DND-41 (cell line): ENCODE measurements at regions not wholly inside any gene's neighbourhood (a gene's known extent, or its start where the extent isn't known, plus 50 kb on each side); places are given as distances from the start of the nearest gene placed in this dataset.

Experiments used
- ATAC-seq: fragments of 200-7000 bp; cut with Tn5 transposase; 3 replicates; pipeline ENCODE4 v1.9.1; 2021; ENCODE audit warnings: low read depth; ENCODE audit not compliant: insufficient read depth
- DNase-seq: peaks from one replicate; pipeline ENCODE4 v3.0.0-alpha.2; 2020
- H2AFZ ChIP-seq: 2 replicates; pipeline ENCODE4 v1.6.0; 2012; ENCODE audit warnings: low read depth, low read length
- H3K27ac ChIP-seq: 2 replicates; pipeline ENCODE4 v1.5.1; 2012; ENCODE audit warnings: low read length, inconsistent platforms
- H3K27me3 ChIP-seq: fragments of 200-600 bp; sonication (generic); 2 replicates; pipeline ENCODE4 v1.6.0; 2012; ENCODE audit warnings: low read length, mild to moderate bottlenecking, inconsistent platforms; ENCODE audit not compliant: insufficient read depth, poor library complexity
- H3K36me3 ChIP-seq: 2 replicates; pipeline ENCODE4 v1.5.1; 2012; ENCODE audit warnings: low read length, inconsistent platforms; ENCODE audit not compliant: insufficient read depth
- H3K4me1 ChIP-seq: 2 replicates; pipeline ENCODE4 v1.5.1; 2012; ENCODE audit warnings: mild to moderate bottlenecking, low read length; ENCODE audit not compliant: insufficient read depth
- H3K4me2 ChIP-seq: 2 replicates; pipeline ENCODE4 v1.6.0; 2012; ENCODE audit warnings: mild to moderate bottlenecking, moderate library complexity, low read length, inconsistent platforms; ENCODE audit not compliant: insufficient read depth
- H3K4me3 ChIP-seq, 2 experiments: fragments of 200-600 bp in 1 of 2; shearing (Covaris generic) in 1 of 2; 2 replicates each; pipeline ENCODE4 v1.5.1; 2012 to 2016; ENCODE audit warnings: inconsistent platforms in 2 of 2, low read length in 2 of 2, mild to moderate bottlenecking in 2 of 2, low read depth in 1 of 2, moderate library complexity in 1 of 2
- H3K79me2 ChIP-seq: 2 replicates; pipeline ENCODE4 v1.6.0; 2012; ENCODE audit warnings: low read length, inconsistent platforms; ENCODE audit not compliant: insufficient read depth
- H3K9ac ChIP-seq: 2 replicates; pipeline ENCODE4 v1.6.0; 2012; ENCODE audit warnings: low read depth, mild to moderate bottlenecking, inconsistent platforms, low read length, moderate library complexity
- H3K9me3 ChIP-seq: 2 replicates; pipeline ENCODE4 v1.5.1; 2012; ENCODE audit warnings: low read length, moderate library complexity, mild to moderate bottlenecking, inconsistent platforms; ENCODE audit not compliant: insufficient read depth, severe bottlenecking
- H4K20me1 ChIP-seq: 2 replicates; pipeline ENCODE4 v1.6.0; 2012; ENCODE audit warnings: low read length; ENCODE audit not compliant: insufficient read depth
- EZH2 ChIP-seq: IDR thresholded peaks from 3 replicates; pipeline ENCODE4 v1.6.1; 2012; ENCODE audit warnings: borderline replicate concordance, low read depth, mild to moderate bottlenecking, moderate library complexity, low read length, inconsistent platforms; ENCODE audit not compliant: severe bottlenecking
- TF ChIP-seq, protein P1 (sequence below): IDR thresholded peaks from 2 replicates; pipeline ENCODE4 v1.5.1; 2012; ENCODE audit warnings: borderline replicate concordance, low read length, moderate library complexity, mild to moderate bottlenecking; ENCODE audit not compliant: poor library complexity, severe bottlenecking; ENCODE audit errors: extremely low read depth

DNA sequence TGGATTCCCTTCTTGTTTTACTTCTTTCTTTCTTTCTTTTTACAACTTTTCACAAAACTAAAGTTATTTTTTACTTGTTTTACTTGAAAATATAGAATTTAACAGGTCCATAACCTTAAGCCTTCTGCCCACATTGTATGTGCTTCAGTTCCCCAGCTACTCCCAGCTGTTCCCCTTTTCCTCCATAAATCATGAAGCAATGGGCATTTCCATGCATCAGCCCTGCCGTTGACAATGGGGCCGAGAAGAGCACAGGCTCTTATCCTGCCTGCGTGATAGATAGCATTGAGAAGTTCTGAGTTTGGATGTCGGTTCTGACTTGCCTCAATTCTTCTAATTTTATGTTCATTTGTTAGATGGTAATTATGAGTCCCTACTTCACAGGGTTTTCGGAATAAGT, 583.8 kb downstream of the CDH26 start:
- Histone ChIP-seq H3K79me2 (no peaks in the 10 kb centered on the region), H3K27me3 (no peaks in the 10 kb centered on the region), H3K4me1 (no peaks in the 10 kb centered on the region), H2AFZ (no peak overlapping the region), H3K4me3 (no peak overlapping the region), H3K4me2 (no peak overlapping the region), H3K27ac (no peak overlapping the region), H3K36me3 (no peaks in the 10 kb centered on the region), H3K9ac (no peak overlapping the region), H4K20me1 (no peaks in the 10 kb centered on the region), H3K9me3 (peaks cover 2% of the 10 kb centered on the region)
- TF ChIP-seq, protein P1, sequence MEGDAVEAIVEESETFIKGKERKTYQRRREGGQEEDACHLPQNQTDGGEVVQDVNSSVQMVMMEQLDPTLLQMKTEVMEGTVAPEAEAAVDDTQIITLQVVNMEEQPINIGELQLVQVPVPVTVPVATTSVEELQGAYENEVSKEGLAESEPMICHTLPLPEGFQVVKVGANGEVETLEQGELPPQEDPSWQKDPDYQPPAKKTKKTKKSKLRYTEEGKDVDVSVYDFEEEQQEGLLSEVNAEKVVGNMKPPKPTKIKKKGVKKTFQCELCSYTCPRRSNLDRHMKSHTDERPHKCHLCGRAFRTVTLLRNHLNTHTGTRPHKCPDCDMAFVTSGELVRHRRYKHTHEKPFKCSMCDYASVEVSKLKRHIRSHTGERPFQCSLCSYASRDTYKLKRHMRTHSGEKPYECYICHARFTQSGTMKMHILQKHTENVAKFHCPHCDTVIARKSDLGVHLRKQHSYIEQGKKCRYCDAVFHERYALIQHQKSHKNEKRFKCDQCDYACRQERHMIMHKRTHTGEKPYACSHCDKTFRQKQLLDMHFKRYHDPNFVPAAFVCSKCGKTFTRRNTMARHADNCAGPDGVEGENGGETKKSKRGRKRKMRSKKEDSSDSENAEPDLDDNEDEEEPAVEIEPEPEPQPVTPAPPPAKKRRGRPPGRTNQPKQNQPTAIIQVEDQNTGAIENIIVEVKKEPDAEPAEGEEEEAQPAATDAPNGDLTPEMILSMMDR: no peak
- TF ChIP-seq EZH2: no peak
- DNase-seq (no peak), ATAC-seq (no peak)

DNA sequence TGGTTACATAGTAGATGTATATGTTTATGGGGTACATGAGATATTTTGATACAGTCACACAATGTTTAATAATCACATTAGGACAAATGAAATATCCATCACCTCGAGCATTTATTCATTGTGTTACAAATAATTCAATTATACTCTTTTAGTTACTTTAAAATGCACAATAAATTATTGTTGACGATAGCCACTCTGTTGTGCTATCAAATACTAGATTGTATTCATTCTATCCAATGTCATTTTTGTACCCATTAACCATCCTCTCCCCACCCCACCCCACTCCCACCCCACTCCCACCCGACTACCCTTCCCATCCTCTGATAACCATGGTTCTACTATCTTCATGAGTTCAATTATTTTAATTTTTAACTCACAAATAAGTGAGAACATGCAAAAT, 585.4 kb downstream of the CDH26 start:
- no peaks in the 10 kb centered on the region for H3K4me1 ChIP-seq
- no peak overlapping the region for H3K9ac ChIP-seq
- no peak overlapping the region for H3K4me3 ChIP-seq
- TF ChIP-seq EZH2: no peak
- TF ChIP-seq, protein P1: no peak
- H3K36me3 ChIP-seq: no peaks in the 10 kb centered on the region
- H3K9me3 ChIP-seq: peaks cover 2% of the 10 kb centered on the region
- DNase-seq (no peak), ATAC-seq (no peak)
- H2AFZ ChIP-seq: no peak overlapping the region
- no peaks in the 10 kb centered on the region for H3K79me2 ChIP-seq
- no peaks in the 10 kb centered on the region for H3K27me3 ChIP-seq
- H4K20me1 ChIP-seq: no peaks in the 10 kb centered on the region
- no peak overlapping the region for H3K4me2 ChIP-seq
- no peak overlapping the region for H3K27ac ChIP-seq

DNA sequence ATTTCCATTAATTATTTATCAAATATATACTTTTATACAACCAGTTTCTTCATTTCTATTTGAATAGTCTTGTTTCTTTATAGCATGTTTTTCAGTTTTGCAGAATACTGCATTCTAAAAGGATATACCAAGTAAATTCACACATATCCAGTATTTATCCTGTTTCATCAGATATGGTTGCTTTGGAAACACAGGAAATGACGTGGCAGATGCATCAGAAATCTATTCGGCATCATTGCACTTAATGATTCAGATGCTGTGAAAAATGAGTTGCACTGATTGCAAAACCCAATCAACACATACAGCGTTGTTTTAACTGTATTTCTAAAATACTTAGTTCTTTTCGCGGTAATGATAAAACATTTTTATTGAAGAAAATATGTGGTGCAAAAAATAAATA, 594.9 kb downstream of the CDH26 start:
- no peak for DNase-seq
- no peaks in the 10 kb centered on the region for H4K20me1 ChIP-seq
- H3K27ac ChIP-seq: no peak overlapping the region

More for the DNA sequence above, 594.9 kb downstream of the CDH26 start:
- TF ChIP-seq EZH2: no peak
- TF ChIP-seq, protein P1: no peak
- no peak overlapping the region for H2AFZ ChIP-seq
- no peaks in the 10 kb centered on the region for H3K79me2 ChIP-seq
- no peaks in the 10 kb centered on the region for H3K9me3 ChIP-seq
- no peak overlapping the region for H3K9ac ChIP-seq
- no peaks in the 10 kb centered on the region for H3K27me3 ChIP-seq
- no peaks in the 10 kb centered on the region for H3K4me1 ChIP-seq
- no peaks in the 10 kb centered on the region for H3K36me3 ChIP-seq
- no peak overlapping the region for H3K4me3 ChIP-seq
- no peak for ATAC-seq
- no peak overlapping the region for H3K4me2 ChIP-seq
